HEK293T (cell line): ENCODE measurements at regions not wholly inside any gene's neighbourhood (a gene's known extent, or its start where the extent isn't known, plus 50 kb on each side); places are given as distances from the start of the nearest gene placed in this dataset.

ENCODE experiments used
- ARNT ChIP-seq: fragments of 450-650 bp; IDR thresholded peaks from 2 replicates; pipeline ENCODE4 v1.6.1; 2017; ENCODE audit warnings: mild to moderate bottlenecking
- BHLHE40 ChIP-seq: fragments of 450-650 bp; IDR thresholded peaks from 2 replicates; pipeline ENCODE4 v1.6.1; 2016; ENCODE audit warnings: mild to moderate bottlenecking, moderate library complexity, borderline replicate concordance
- ELF4 ChIP-seq: fragments of 450-650 bp; IDR thresholded peaks from 2 replicates; pipeline ENCODE4 v1.6.1; 2017; ENCODE audit warnings: antibody characterized with exemption
- FOXK2 ChIP-seq: fragments of 450-650 bp; IDR thresholded peaks from 2 replicates; pipeline ENCODE4 v1.6.1; 2016; ENCODE audit warnings: mild to moderate bottlenecking
- FOXM1 ChIP-seq: fragments of 450-650 bp; IDR thresholded peaks from 2 replicates; pipeline ENCODE4 v1.6.1; 2017; ENCODE audit warnings: mild to moderate bottlenecking, borderline replicate concordance
- HDGF ChIP-seq: fragments of 450-650 bp; IDR thresholded peaks from 2 replicates; pipeline ENCODE4 v1.6.1; 2017; ENCODE audit warnings: antibody characterized with exemption, borderline replicate concordance
- L3MBTL2 ChIP-seq: fragments of 450-650 bp; conservative IDR thresholded peaks from 2 replicates; pipeline ENCODE4 v1.6.1; 2016; ENCODE audit warnings: mild to moderate bottlenecking
- NFRKB ChIP-seq: fragments of 450-650 bp; IDR thresholded peaks from 2 replicates; pipeline ENCODE4 v1.6.1; 2016; ENCODE audit warnings: mild to moderate bottlenecking, moderate library complexity
- SP1 ChIP-seq: fragments of 450-650 bp; IDR thresholded peaks from 2 replicates; pipeline ENCODE4 v1.6.1; 2017

- TF ChIP-seq FOXM1 (no peak), ELF4 (no peak), L3MBTL2 (no peak), NFRKB (no peak), BHLHE40 (no peak), ARNT (no peak), SP1 (no peak), HDGF (no peak), FOXK2 (no peak)
Measured at GRCh38 chr3:73716418-73716817, 91.7 kb upstream of the PDZRN3 start.
